ENCODE measurements at regions not wholly inside any gene's neighbourhood (a gene's known extent, or its start where the extent isn't known, plus 50 kb on each side); places are given as distances from the start of the nearest gene placed in this dataset.

DNA sequence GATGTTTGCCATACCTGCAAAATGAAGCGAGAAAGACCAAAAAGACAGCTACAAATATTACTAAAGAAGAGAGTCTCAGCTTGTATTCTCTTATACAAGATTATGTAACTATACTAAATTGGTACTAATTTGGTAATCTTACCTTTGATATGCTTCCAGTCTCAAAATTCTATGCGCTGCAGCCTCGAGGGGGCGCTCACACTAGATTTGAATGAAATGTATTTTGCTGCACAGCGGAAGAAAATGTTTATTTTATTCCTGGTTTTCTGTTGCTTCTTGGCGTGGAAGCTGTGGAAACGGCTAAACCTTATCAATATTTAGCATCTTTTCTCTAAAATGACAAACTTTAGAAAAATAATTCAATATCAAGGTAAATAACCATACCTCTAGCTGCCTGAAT, 267.0 kb upstream of the NUDT12 start (continued):
- TF ChIP-seq, protein P1, sequence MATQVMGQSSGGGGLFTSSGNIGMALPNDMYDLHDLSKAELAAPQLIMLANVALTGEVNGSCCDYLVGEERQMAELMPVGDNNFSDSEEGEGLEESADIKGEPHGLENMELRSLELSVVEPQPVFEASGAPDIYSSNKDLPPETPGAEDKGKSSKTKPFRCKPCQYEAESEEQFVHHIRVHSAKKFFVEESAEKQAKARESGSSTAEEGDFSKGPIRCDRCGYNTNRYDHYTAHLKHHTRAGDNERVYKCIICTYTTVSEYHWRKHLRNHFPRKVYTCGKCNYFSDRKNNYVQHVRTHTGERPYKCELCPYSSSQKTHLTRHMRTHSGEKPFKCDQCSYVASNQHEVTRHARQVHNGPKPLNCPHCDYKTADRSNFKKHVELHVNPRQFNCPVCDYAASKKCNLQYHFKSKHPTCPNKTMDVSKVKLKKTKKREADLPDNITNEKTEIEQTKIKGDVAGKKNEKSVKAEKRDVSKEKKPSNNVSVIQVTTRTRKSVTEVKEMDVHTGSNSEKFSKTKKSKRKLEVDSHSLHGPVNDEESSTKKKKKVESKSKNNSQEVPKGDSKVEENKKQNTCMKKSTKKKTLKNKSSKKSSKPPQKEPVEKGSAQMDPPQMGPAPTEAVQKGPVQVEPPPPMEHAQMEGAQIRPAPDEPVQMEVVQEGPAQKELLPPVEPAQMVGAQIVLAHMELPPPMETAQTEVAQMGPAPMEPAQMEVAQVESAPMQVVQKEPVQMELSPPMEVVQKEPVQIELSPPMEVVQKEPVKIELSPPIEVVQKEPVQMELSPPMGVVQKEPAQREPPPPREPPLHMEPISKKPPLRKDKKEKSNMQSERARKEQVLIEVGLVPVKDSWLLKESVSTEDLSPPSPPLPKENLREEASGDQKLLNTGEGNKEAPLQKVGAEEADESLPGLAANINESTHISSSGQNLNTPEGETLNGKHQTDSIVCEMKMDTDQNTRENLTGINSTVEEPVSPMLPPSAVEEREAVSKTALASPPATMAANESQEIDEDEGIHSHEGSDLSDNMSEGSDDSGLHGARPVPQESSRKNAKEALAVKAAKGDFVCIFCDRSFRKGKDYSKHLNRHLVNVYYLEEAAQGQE (IDR thresholded peaks at IDR 0.05; ENCODE audit: low read depth) = no peak
- TF ChIP-seq ZNF274 (IDR thresholded peaks at IDR 0.05; ENCODE audit: low read depth, low read length) = no peak
- TF ChIP-seq CEBPB (IDR thresholded peaks at IDR 0.05; ENCODE audit: low read depth) = no peak
- TF ChIP-seq SP1 (IDR thresholded peaks at IDR 0.05; ENCODE audit: low read depth) = no peak
- no peak for TF ChIP-seq ELF1 (IDR thresholded peaks at IDR 0.05; ENCODE audit: borderline replicate concordance, low read depth)
- no peak for TF ChIP-seq YY1 (IDR thresholded peaks at IDR 0.05; ENCODE audit: extremely low read depth, insufficient replicate concordance, low read depth, low read length)
- no peak for TF ChIP-seq SRF (IDR thresholded peaks at IDR 0.05; ENCODE audit: low read depth)

DNA sequence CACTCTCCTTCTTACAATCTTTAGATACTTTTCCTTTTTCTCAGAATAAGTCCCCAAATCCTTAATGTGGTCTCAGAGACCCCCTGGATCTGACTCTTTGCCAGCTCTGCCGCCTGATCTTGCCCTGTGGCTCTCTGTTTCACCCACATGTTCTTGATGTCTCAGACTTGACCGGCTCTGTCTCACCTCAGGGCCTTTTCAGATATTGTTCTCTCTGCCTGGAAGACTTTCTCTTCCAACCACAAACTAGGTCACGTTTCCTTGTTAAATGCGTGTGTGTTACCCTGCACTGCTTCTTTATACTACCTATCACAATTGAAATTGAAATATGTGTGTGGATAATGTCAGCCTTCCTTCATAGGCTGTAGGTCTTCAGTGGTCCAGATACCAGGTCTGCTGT, 265.4 kb upstream of the NUDT12 start:
- ChIA-PET RAD21 (ENCODE audit: low non-redundant PET in 1 of 2, low total read pairs in 2 of 2, uncharacterized antibody in 2 of 2, unreplicated experiment in 2 of 2) (no interaction called here), CTCF (no interaction called here), POLR2A (no interaction called here)
- H3K4me1 ChIP-seq (ENCODE audit: control insufficient read depth in 1 of 2, insufficient read depth in 2 of 2, low read length in 2 of 2) = no peaks in the 10 kb centered on the region
- DNase-seq (ENCODE audit: low read depth, low spot score) (no peak), ATAC-seq (no peak)
- no peak overlapping the region for H3K4me3 ChIP-seq (replicated peaks in 1 of 2; ENCODE audit: low read depth in 1 of 2, low read length in 2 of 2)
- H3K79me2 ChIP-seq (ENCODE audit: insufficient read depth, low read length) = no peaks in the 10 kb centered on the region
- no peaks in the 10 kb centered on the region for H3K27me3 ChIP-seq (ENCODE audit: insufficient read depth, low read length)
- no peak overlapping the region for H3K9ac ChIP-seq (ENCODE audit: low read length)
- H3K9me2 ChIP-seq (ENCODE audit: insufficient read depth) = no peaks in the 10 kb centered on the region
- H3K4me2 ChIP-seq (ENCODE audit: low read length) = no peak overlapping the region
- H4K20me1 ChIP-seq (ENCODE audit: insufficient read depth) = no peaks in the 10 kb centered on the region
- H2AFZ ChIP-seq (ENCODE audit: low read depth, low read length, poor library complexity, severe bottlenecking) = no peak overlapping the region
- H3K36me3 ChIP-seq (ENCODE audit: control insufficient read depth in 1 of 2, insufficient read depth in 2 of 2, low read length in 2 of 2) = no peaks in the 10 kb centered on the region
- no peak for TF ChIP-seq CBX3 (IDR thresholded peaks at IDR 0.05; ENCODE audit: low read depth)
- no peak for TF ChIP-seq FOSL1 (IDR thresholded peaks at IDR 0.05; ENCODE audit: low read depth)
- no peak for TF ChIP-seq SIN3A (IDR thresholded peaks at IDR 0.05; ENCODE audit: low read depth)
- TF ChIP-seq EZH2phosphoT487 (IDR thresholded peaks at IDR 0.05; ENCODE audit: borderline replicate concordance) = no peak
- no peaks in the 10 kb centered on the region for H3K9me3 ChIP-seq (ENCODE audit: control insufficient read depth in 1 of 2, insufficient read depth in 1 of 2, low read depth in 1 of 2, low read length in 2 of 2)
- BruUV-seq (replicated peaks) = no TSS peak
- H3K27ac ChIP-seq (ENCODE audit: low read depth, low read length) = no peak overlapping the region
- intact Hi-C loops (cut with micrococcal nuclease) = no loop called here

Data from HCT116 (cell line).